GM18867 (cell line): ENCODE measurements at regions not wholly inside any gene's neighbourhood (a gene's known extent, or its start where the extent isn't known, plus 50 kb on each side); places are given as distances from the start of the nearest gene placed in this dataset.
"Not testable (repeated sequence)": the region's sequence is repeated elsewhere in the genome, so short reads cannot be mapped to it uniquely, and the experiment has no call there.

Experiments
- ATAC-seq: cut with Tn5 transposase; IDR thresholded peaks from one replicate; pipeline ENCODE4 v1.9.1; 2021; ENCODE audit warnings: mild to moderate bottlenecking, moderate library complexity; ENCODE audit not compliant: unreplicated experiment

GRCh38 chr16:52113533-52114183, 433.3 kb downstream of the TOX3 start:
- no peak for ATAC-seq

- ATAC-seq = not testable (repeated sequence)
These were observed 441.9 kb downstream of the TOX3 start for GRCh38 chr16:52104993-52105392.

GRCh38 chr16:52103791-52104190, 443.2 kb downstream of the TOX3 start:
- ATAC-seq = no peak

- no peak for ATAC-seq
These were observed 445.7 kb downstream of the TOX3 start for GRCh38 chr16:52101246-52101645.

GRCh38 chr16:52099382-52099781, 447.6 kb downstream of the TOX3 start:
- no peak for ATAC-seq

- no peak for ATAC-seq
These were observed 451.5 kb downstream of the TOX3 start for GRCh38 chr16:52095471-52095870.

- no peak for ATAC-seq
These were observed 454.8 kb downstream of the TOX3 start for GRCh38 chr16:52092126-52092525.

- no peak for ATAC-seq
These were observed 456.9 kb downstream of the TOX3 start for GRCh38 chr16:52090080-52090479.

GRCh38 chr16:52089476-52089875, 457.5 kb downstream of the TOX3 start:
- ATAC-seq = no peak

GRCh38 chr16:52086901-52087300, 460.0 kb downstream of the TOX3 start:
- ATAC-seq = no peak

GRCh38 chr16:52078716-52079655, 468.0 kb downstream of the TOX3 start:
- ATAC-seq = no peak

- no peak for ATAC-seq
These were observed 469.3 kb downstream of the TOX3 start for GRCh38 chr16:52077607-52078006.

- no peak for ATAC-seq
These were observed 470.1 kb downstream of the TOX3 start for GRCh38 chr16:52076801-52077201.

- ATAC-seq = no peak
These were observed 470.6 kb downstream of the TOX3 start for GRCh38 chr16:52076332-52076731.

- ATAC-seq = no peak
These were observed 472.8 kb downstream of the TOX3 start for GRCh38 chr16:52074133-52074532.

GRCh38 chr16:52073024-52073423, 473.9 kb downstream of the TOX3 start:
- no peak for ATAC-seq

- no peak for ATAC-seq
These were observed 475.8 kb downstream of the TOX3 start for GRCh38 chr16:52071101-52071500.

GRCh38 chr16:52070341-52071057, 476.4 kb downstream of the TOX3 start:
- no peak for ATAC-seq

- ATAC-seq = no peak
These were observed 477.1 kb downstream of the TOX3 start for GRCh38 chr16:52069866-52070265.

- ATAC-seq = no peak
These were observed 478.4 kb downstream of the TOX3 start for GRCh38 chr16:52068447-52069074.

GRCh38 chr16:52066962-52067361, 480.0 kb downstream of the TOX3 start:
- no peak for ATAC-seq
